Endothelial cell of umbilical vein (primary cell): ENCODE measurements at regions not wholly inside any gene's neighbourhood (a gene's known extent, or its start where the extent isn't known, plus 50 kb on each side); places are given as distances from the start of the nearest gene placed in this dataset.

Experiments
- BruUV-seq: library from RNA; stranded (reverse); fragments of 400-500 nt; replicated peaks from 2 replicates; lab custom pipeline; 2021; lab: Mats Ljungman, UMichigan
- CTCF ChIA-PET: fragments of 300-600, 350-600 bp; sonication (Branson Sonifier 250); formaldehyde crosslinking; loops from one replicate; lab custom pipeline; 2021; ENCODE audit warnings: antibody characterized with exemption, inconsistent platforms; lab: Charles Lee
- POLR2A ChIA-PET: fragments of 300-600, 350-600 bp; sonication (Branson Sonifier 250); formaldehyde crosslinking; loops from one replicate; lab custom pipeline; 2021; ENCODE audit warnings: antibody characterized with exemption, inconsistent platforms; lab: Charles Lee
- DNase-seq: peaks from one replicate; pipeline ENCODE4 v3.0.0-alpha.2; 2011; ENCODE audit warnings: low read depth, low spot score
- FAIRE-seq: peaks from 2 replicates; lab custom pipeline; 2011; peaks lifted over from hg19 to GRCh38; lab: Jason Lieb, UNC
- H2AFZ ChIP-seq: 2 replicates; pipeline ENCODE4 v1.6.0; 2012; ENCODE audit warnings: low read depth, low read length, control low read depth, inconsistent platforms
- H3K27ac ChIP-seq: 2 replicates; pipeline ENCODE4 v1.5.1; 2011; ENCODE audit warnings: low read depth, mild to moderate bottlenecking, control low read depth, low read length, moderate library complexity; ENCODE audit not compliant: insufficient read depth
- H3K27me3 ChIP-seq, 2 experiments: 2 replicates each; pipeline versions ENCODE4 v1.6.0 to v1.6.1; 2011; ENCODE audit warnings: low read length in 2 of 2, mixed read lengths in 1 of 2; ENCODE audit not compliant: control insufficient read depth in 2 of 2, insufficient read depth in 2 of 2
- H3K36me3 ChIP-seq, 2 experiments: 2 replicates in 1 of 2; 3 replicates in 1 of 2; pipeline ENCODE4 v1.5.1; 2011; ENCODE audit warnings: low read length in 2 of 2, mild to moderate bottlenecking in 1 of 2, moderate library complexity in 1 of 2; ENCODE audit not compliant: control insufficient read depth in 2 of 2, insufficient read depth in 2 of 2; ENCODE audit errors: extremely low read depth in 1 of 2
- H3K4me1 ChIP-seq: 3 replicates; pipeline ENCODE4 v1.5.1; 2011; ENCODE audit warnings: mild to moderate bottlenecking, low read length; ENCODE audit not compliant: control insufficient read depth, insufficient read depth; ENCODE audit errors: extremely low read depth
- H3K4me2 ChIP-seq: 2 replicates; pipeline ENCODE4 v1.6.1; 2011; ENCODE audit warnings: low read length, control low read depth, mixed read lengths; ENCODE audit not compliant: insufficient read depth
- H3K4me3 ChIP-seq, 3 experiments: fragments of 200-600 bp in 1 of 3; sonication (generic), shearing (Covaris generic) in 1 of 3; replicated peaks in 1 of 3; 2 replicates each; pipeline ENCODE4 v1.5.1; 2011 to 2016; ENCODE audit warnings: control low read depth in 3 of 3, low read length in 3 of 3, mild to moderate bottlenecking in 2 of 3, inconsistent platforms in 1 of 3, low read depth in 1 of 3, moderate library complexity in 1 of 3; ENCODE audit not compliant: insufficient read depth in 1 of 3
- H3K79me2 ChIP-seq: 2 replicates; pipeline ENCODE4 v1.6.0; 2012; ENCODE audit warnings: low read length, inconsistent platforms; ENCODE audit not compliant: control insufficient read depth, insufficient read depth
- H3K9ac ChIP-seq: replicated peaks from 2 replicates; pipeline ENCODE3; 2011; ENCODE audit warnings: low read length, control low read depth; ENCODE audit not compliant: insufficient read depth; ENCODE audit errors: extremely low read depth
- H3K9me1 ChIP-seq: replicated peaks from 3 replicates; pipeline ENCODE4 v1.6.0; 2011; ENCODE audit warnings: mild to moderate bottlenecking, low read length; ENCODE audit not compliant: control insufficient read depth, insufficient read depth; ENCODE audit errors: extremely low read depth
- H3K9me3 ChIP-seq: replicated peaks from 2 replicates; pipeline ENCODE4 v1.5.1; 2012; ENCODE audit warnings: low read length, inconsistent platforms; ENCODE audit not compliant: control insufficient read depth, insufficient read depth
- H4K20me1 ChIP-seq: replicated peaks from 2 replicates; pipeline ENCODE3; 2011; ENCODE audit warnings: mild to moderate bottlenecking, low read length; ENCODE audit not compliant: control insufficient read depth, insufficient read depth; ENCODE audit errors: extremely low read depth
- FOS ChIP-seq: IDR thresholded peaks from 2 replicates; pipeline ENCODE4 v1.6.1; 2011; ENCODE audit warnings: mild to moderate bottlenecking, low read length, moderate library complexity, borderline replicate concordance; ENCODE audit not compliant: insufficient read depth
- JUN ChIP-seq: IDR thresholded peaks from 2 replicates; pipeline ENCODE4 v1.6.1; 2011; ENCODE audit warnings: borderline replicate concordance, low read depth; ENCODE audit not compliant: insufficient read length, insufficient read depth
- MYC ChIP-seq: IDR thresholded peaks from one replicate; pipeline ENCODE4 v1.6.1; 2011; ENCODE audit warnings: mild to moderate bottlenecking, low read depth, low read length
- POLR2A ChIP-seq: IDR thresholded peaks from 2 replicates; pipeline ENCODE4 v1.6.1; 2012; ENCODE audit warnings: low read depth, mild to moderate bottlenecking, control low read depth, low read length
- dilution Hi-C: fragments of 300-500 bp; cut with MboI; formaldehyde crosslinking; loops from one replicate; pipeline ENCODE4 v1.15.0; 2019; ENCODE audit warnings: low sequenced_read_pairs; ENCODE audit not compliant: extremely low pct_ligation_motif_present
- intact Hi-C: fragments of 100-400 bp; cut with micrococcal nuclease; formaldehyde crosslinking; loops from one replicate; pipeline ENCODE4 v1.10.0; 2022
- TF ChIP-seq, protein P1 (sequence below): IDR thresholded peaks from 2 replicates; pipeline ENCODE4 v1.6.1; 2011; ENCODE audit not compliant: insufficient read depth, insufficient read length
- TF ChIP-seq, protein P2 (sequence below), 2 donors: IDR thresholded peaks; 1 replicate in 1 of 2; 2 replicates in 1 of 2; pipeline ENCODE4 v1.5.1; 2011; ENCODE audit warnings: low read length in 2 of 2, mild to moderate bottlenecking in 2 of 2, moderate library complexity in 2 of 2, control low read depth in 1 of 2, inconsistent platforms in 1 of 2, low read depth in 1 of 2; ENCODE audit not compliant: insufficient read depth in 1 of 2; ENCODE audit errors: extremely low read depth in 1 of 2

DNA sequence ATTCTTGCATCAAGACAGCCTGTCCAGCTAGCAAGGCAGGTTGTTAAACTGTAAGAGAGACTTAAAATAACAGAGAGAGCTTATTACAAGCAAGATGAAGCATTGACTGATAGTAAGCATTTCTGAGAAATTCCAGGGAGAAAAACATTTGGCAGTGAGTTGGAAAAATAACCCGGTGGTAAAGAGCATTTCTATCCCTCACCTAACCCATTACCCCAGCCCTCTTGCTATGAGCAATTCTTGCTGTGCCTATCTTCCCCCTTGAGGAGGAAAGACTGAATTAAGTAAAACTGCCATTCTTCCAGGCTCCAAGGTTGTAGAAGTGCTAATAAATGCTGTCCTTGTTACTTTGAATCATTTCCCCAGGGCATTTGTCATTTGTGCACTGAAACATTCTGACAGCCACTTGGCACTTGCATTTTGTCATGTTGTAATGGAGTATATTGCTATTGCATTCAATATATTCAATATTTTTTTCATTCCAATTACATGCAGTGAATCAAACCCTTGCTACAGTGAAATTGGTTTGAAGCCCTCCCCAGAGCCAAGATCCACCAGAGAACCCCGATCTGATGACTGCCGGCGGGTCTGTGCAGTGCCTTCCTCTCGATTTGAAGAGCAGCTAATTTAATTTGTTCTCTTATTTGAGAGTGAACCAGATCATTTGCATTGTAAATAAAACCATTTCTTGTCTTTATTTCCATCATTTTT lies 291.1 kb downstream of the HIVEP2 start:
- Histone ChIP-seq H3K36me3 (no peaks in the 10 kb centered on the region), H3K79me2 (no peaks in the 10 kb centered on the region), H3K4me3 (no peak overlapping the region), H3K27ac (no peak overlapping the region), H3K4me1 (no peaks in the 10 kb centered on the region), H3K9ac (no peak overlapping the region), H3K9me3 (no peaks in the 10 kb centered on the region), H2AFZ (no peak overlapping the region), H3K9me1 (no peaks in the 10 kb centered on the region), H3K27me3 (peaks cover 7 to 11% of the 10 kb centered on the region in 2 experiments), H4K20me1 (no peaks in the 10 kb centered on the region), H3K4me2 (no peak overlapping the region)
- FAIRE-seq (no peak), DNase-seq (no peak)
- TF ChIP-seq MYC: no peak
- TF ChIP-seq, protein P1, sequence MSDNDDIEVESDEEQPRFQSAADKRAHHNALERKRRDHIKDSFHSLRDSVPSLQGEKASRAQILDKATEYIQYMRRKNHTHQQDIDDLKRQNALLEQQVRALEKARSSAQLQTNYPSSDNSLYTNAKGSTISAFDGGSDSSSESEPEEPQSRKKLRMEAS: no peak
- TF ChIP-seq POLR2A: no peak
- TF ChIP-seq JUN: no peak
- TF ChIP-seq, protein P2, sequence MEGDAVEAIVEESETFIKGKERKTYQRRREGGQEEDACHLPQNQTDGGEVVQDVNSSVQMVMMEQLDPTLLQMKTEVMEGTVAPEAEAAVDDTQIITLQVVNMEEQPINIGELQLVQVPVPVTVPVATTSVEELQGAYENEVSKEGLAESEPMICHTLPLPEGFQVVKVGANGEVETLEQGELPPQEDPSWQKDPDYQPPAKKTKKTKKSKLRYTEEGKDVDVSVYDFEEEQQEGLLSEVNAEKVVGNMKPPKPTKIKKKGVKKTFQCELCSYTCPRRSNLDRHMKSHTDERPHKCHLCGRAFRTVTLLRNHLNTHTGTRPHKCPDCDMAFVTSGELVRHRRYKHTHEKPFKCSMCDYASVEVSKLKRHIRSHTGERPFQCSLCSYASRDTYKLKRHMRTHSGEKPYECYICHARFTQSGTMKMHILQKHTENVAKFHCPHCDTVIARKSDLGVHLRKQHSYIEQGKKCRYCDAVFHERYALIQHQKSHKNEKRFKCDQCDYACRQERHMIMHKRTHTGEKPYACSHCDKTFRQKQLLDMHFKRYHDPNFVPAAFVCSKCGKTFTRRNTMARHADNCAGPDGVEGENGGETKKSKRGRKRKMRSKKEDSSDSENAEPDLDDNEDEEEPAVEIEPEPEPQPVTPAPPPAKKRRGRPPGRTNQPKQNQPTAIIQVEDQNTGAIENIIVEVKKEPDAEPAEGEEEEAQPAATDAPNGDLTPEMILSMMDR (IDR thresholded peaks at IDR 0.05; ENCODE audit: extremely low read depth in 1 of 2, insufficient read depth in 1 of 2, low read depth in 1 of 2, low read length in 2 of 2): no peak
- no TSS peak for BruUV-seq
- dilution Hi-C loops: no loop called here
- ChIA-PET CTCF (no interaction called here), POLR2A (no interaction called here)
- intact Hi-C loops: no loop called here

DNA sequence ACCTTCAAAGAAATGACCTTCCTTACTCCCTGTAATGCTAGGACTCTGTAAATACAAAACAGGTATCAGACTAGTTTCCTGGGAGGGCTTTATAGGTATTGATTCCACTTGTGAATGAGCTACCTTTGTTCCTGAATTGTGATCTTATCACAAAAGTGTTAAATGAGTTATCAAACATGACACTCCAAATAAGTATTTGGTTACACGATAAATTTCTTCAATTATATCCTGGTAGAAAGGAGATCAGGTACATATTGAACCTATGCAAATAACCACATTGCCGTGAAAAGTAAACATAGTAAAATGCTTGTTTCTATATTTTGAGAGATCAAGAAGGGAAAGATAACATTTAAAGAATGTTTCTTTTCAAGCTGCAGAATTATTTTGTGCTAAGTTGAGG lies 285.3 kb downstream of the HIVEP2 start:
- H3K9me3 ChIP-seq: no peaks in the 10 kb centered on the region
- no peak overlapping the region for H3K4me2 ChIP-seq
- no peak overlapping the region for H3K27ac ChIP-seq
- no peak for DNase-seq
- H2AFZ ChIP-seq: no peak overlapping the region
- intact Hi-C loops: no loop called here
- H3K27me3 ChIP-seq: peaks cover 10% of the 10 kb centered on the region in 2 experiments
- H3K4me3 ChIP-seq: no peak overlapping the region
- no peak for FAIRE-seq
- TF ChIP-seq FOS: no peak
- TF ChIP-seq JUN: no peak
- H3K4me1 ChIP-seq: no peaks in the 10 kb centered on the region
- no peak overlapping the region for H3K9ac ChIP-seq
- no peaks in the 10 kb centered on the region for H4K20me1 ChIP-seq
- H3K36me3 ChIP-seq: no peaks in the 10 kb centered on the region
- BruUV-seq: no TSS peak
- H3K79me2 ChIP-seq: no peaks in the 10 kb centered on the region
- POLR2A ChIA-PET: no interaction called here
- no peaks in the 10 kb centered on the region for H3K9me1 ChIP-seq
- dilution Hi-C loops: no loop called here
- CTCF ChIA-PET: interaction anchor here (1.2 kb wide), 1 partner anchor 15 kb away, joined by 3 read pairs; no protein-coding TSS in a partner anchor
